HG03442 (cell line): ENCODE measurements at regions not wholly inside any gene's neighbourhood (a gene's known extent, or its start where the extent isn't known, plus 50 kb on each side); places are given as distances from the start of the nearest gene placed in this dataset.
A peak's percentile ranks its signal among the peaks of the same experiment; 100 is the strongest.

Experiments used
- ATAC-seq: cut with Tn5 transposase; IDR thresholded peaks from one replicate; pipeline ENCODE4 v1.9.1; 2021; ENCODE audit warnings: mild to moderate bottlenecking, moderate library complexity; ENCODE audit not compliant: unreplicated experiment

DNA sequence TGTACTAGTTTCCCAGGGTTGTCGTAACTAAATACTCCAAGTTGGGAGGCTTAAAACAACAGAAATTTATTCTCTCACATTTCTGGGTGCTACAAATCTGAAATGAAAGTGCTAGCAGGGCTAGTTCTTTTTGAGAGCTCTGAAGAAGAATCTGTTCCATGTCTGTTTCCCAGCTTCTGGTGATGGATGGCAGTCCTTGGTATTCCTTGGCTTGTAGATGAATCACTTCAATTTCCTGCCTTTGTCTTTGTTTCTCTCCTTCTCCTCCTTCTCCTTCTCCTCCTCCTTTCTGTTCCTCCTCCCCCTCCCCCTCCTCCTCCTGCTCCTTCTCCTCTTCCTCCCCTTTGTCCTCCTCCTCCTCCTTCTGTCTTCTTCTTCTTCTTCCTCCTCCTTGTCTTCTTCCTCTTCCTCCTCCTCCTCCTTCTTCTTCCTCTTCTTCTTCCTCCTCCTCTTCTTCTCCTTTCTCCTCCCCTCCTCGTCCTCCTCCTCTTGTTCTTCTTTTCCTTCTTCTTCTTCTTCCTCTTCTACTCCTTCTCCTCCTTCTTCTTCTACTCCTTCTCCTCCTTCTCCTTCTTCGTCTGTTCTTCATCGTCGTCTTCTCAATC, 104.7 kb upstream of the ANKRD55 start:
- no peak for ATAC-seq

GRCh38 chr5:56335212-56335611, 102.1 kb upstream of the ANKRD55 start:
- no peak for ATAC-seq

DNA sequence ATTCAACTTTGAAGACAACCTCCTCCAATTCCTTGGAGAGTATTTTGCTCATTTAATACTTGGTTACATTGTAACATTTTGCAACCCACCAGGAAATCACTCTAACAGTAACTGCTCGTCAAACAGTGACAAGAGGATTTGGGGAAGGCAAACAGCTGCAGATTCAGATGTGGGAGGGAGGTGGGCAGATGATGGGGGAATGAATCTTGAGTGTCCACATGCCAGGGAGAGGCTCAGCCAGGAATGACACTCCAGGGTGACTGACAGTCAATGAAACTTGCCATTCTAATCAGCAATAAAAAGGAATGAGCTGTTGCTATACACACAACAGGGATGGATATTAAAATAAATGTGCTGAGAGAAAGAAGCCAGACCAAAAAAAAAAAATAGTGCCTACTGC, 97.7 kb upstream of the ANKRD55 start:
- no peak for ATAC-seq

- no peak for ATAC-seq
Observed at GRCh38 chr5:56330167-56330566, 97.0 kb upstream of the ANKRD55 start.

DNA sequence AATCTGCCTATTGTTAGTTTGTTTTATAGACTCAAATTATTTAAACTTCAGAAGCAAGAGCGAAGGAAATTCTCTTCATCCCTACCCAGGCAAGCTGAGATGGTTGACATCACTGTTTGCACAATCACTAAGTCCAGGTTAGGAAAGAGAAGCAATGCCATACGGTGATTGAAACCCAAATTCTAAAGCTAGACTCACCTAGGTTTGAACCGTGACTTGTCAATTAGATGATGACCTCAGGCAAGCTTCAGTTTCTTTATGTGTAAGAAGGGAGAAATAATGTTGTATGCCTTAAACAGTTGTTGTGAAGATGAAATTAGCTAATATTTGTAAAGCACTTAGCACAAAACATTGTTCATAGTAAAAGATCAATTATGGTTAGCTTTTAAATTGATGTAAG, 96.5 kb upstream of the ANKRD55 start:
- ATAC-seq = peak; percentile 45

DNA sequence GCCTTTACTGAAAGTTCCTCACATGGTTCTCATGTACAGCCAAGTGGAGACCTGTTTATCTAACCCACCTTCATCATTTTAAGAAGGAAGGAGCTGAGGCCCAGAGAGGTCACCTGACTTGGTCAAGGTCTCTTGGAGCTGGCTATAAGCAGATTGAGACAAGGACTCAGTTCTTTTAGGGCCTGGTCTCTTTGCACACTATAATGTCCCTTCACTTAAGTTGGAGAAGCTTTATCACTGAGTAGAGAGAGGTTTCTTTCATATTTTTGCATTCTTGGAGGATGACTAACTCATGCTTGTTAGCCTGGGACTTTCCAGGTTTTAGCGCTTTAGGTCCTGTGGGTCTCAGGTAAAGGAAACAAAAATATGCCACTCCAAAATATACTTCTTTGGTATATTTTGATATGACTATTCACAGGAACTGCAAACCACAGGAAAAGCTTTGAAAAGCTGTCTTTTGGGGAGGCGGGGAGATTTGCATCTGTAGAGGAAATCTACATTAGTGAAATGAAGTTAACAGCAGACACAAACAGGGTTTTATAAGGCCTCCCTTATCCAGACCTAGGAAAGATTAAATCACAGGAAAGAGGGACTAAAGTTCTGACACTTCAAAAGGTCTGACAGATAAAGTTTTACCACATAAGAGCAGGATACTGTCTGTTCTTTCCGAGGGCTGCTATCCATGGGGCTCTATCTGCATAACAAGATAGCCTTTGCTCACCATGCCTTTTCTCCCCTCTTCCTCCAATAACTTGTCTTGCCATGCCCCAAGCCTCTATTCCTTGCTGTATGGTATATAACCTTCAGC, 95.8 kb upstream of the ANKRD55 start:
- peak; percentile 63 for ATAC-seq

- ATAC-seq = peak; percentile 69
Observed at GRCh38 chr5:56327809-56328208, 94.7 kb upstream of the ANKRD55 start.

GRCh38 chr5:56326770-56327169, 93.6 kb upstream of the ANKRD55 start:
- no peak for ATAC-seq

DNA sequence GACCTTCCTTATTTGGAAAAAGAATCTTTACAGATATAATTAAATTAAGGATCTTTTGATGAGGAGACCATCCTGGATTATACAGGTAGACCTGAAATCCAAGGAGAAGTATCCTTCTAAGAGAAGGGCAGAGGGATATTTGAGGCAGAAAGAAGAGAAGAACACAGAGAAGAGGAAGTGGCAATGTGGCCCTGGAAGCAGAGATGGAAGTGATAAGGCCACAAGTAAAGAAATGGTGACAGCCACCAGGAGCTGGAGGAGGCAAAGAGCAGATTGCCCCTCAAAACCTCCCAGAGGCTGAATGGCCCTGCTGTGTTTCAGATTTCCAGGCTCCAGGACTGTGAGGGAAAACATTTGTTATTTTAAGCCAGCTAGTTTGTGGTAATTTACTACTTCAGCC, 93.0 kb upstream of the ANKRD55 start:
- no peak for ATAC-seq

GRCh38 chr5:56325039-56325438, 91.9 kb upstream of the ANKRD55 start:
- ATAC-seq = no peak

DNA sequence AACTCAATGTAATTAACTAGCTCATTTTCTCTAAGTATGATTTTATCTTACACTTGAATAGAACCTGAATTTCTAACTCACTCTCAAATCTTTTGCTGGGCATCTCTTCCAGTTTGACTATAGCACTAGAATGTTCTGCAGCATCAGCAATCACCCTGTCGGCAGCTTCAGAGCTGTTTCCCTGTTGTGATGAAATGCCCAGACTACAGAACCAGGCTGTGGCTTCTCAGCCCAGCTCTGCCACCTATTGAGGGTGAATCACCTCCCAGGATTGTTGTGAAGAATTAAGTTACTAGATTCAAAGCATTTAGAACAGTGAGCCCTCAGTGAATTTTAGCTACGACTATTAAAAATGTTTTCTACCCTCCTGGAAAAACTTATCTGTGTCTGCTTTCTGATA, 90.4 kb upstream of the ANKRD55 start:
- no peak for ATAC-seq

- no peak for ATAC-seq
Observed at GRCh38 chr5:56322592-56322991, 89.5 kb upstream of the ANKRD55 start.

DNA sequence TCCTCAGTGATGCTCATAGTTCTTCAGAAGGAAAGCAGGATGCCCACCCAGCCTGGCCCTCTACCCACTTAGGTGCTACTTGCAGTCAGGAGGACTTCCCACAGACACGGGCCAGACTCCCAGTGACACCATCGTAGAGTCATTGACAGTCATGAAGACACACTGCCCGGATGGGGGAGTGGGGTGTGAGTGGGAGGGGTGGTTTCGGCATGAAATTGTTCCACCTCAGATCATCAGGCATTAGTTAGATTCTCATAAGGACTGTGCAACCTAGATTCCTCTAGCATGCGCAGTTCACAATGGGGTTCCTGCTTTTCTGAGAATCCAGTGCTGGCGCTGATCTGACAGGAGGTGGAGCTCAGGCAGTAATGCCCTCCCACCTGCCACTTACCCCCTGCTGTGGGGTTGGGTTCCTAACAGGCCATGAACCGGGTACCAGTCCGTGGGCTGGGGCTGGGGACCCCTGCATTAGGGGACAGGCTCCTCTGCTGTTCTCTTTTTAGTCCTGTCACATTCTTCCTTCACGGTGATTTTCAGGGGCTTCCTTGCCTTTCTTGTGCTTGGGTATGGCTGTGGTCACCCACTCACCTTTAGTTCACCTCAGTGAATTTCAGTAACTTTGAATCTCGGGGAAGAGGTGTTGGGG, 88.2 kb upstream of the ANKRD55 start:
- ATAC-seq = no peak

DNA sequence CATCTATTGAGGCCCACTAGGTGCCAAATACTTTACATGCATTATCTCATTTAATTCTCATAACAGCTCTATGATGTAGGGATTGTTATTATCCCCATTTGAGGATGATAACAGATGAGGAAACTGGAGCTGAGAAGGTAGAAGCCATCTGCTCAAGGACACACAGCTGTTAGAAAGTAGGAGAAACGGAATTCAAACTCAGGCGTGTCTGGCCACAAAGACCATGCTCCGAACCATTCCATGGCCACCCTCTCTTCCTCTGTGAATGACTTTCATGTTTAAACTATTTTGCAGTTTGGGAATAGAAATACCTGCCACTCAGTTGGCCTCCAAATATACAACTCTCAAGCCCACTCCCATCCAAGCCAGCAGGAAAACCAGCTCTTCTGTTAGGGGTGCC, 87.6 kb upstream of the ANKRD55 start:
- no peak for ATAC-seq

GRCh38 chr5:56319526-56320181, 86.5 kb upstream of the ANKRD55 start:
- ATAC-seq = no peak

DNA sequence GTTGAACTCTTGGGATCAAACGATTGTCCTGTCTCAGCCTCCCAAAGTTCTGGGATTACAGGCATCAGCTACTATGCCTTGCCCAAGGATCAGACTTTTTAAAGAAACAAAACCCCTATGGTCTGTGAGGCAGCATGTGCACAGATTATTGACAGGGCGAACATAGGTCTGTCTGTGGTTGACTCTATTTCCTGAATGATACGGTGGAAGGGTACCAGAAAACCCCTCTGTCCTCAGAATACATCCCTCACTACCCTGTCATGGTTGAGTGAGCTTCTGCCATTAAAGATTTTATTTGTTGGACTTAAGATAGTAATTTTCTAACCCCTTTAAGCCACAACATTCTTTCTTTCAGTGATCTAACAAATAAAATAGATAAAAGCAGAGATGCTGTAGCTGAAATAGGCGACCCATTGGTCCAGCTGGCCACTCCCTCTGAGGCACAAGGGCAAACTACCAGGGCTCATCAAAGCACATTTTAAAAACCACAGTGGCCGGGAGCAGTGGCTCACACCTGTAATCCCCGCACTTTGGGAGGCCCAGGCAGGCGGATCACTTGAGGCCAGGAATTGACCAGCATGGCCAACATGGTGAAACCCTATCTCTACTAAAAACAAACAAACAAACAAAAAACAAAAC, 84.9 kb upstream of the ANKRD55 start:
- ATAC-seq = peak; percentile 55

GRCh38 chr5:56316299-56316994, 83.3 kb upstream of the ANKRD55 start:
- ATAC-seq = no peak

- ATAC-seq = peak; percentile 64
Observed at GRCh38 chr5:56314529-56314928, 81.4 kb upstream of the ANKRD55 start.

DNA sequence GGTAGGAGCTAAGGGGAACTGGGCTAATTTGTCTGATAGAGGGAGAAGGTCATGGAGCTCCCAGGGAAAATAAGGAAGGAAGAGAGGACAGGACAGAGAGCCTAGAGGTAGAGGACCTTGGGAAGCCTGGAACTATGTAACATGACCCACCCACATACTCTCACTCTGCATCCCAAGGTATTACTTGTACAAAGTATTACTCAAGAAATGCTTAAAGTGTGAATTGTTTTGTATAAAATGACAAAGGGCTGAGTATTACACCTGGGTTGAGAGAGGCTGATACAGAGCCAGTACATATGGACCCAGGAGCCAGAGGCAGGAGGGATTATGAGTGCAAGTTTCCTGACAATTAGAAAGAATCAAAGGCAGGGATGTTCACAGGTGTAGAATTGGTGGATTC, 80.5 kb upstream of the ANKRD55 start:
- ATAC-seq = no peak

DNA sequence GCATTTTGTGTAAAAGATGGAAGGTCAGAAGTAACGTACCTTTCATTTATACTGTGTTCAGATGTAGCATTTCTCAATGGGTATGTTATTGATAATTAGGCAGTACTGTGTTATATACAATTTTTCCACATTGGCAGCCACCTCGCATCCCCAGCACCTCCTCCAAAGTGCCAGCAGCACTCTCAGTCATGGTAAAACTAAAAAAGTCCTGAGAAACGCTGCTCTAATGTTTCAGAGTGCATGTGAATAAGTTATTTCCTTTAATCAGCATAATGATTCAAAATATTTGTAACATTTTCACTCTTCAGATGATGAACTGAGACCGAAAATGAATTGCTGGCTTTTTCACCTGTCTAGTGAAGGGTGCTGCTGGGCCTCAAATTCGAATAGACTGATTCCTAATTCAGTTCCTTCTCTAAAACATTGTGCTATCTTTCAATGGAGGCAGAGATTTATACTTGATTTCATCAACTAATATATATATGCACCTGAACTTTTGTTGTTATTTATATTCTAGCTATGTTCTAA, 79.9 kb upstream of the ANKRD55 start:
- no peak for ATAC-seq
